ENCODE measurements at regions not wholly inside any gene's neighbourhood (a gene's known extent, or its start where the extent isn't known, plus 50 kb on each side); places are given as distances from the start of the nearest gene placed in this dataset.

DNA sequence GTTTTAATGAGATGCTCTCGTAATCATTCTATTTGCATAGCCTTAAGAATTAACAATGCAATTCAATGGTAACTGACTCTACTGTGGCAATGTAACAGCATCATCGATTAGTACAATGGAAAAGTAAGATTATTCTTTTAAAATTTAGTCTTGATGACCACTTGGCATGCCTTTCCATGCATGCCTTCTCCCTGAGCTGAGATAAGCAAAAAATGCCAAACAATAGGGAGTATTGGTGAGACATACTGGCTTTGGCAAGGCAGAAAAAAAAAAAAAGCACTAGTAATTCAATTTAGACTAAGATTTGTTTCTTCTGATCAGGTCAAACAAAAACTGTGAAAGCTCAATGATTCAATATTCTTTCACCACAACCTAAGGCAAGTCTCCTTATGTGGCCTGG is 110.8 kb upstream of the TRIB2 start:
- H3K9me3 Mint-ChIP-seq (ENCODE audit: insufficient read depth) = no peaks in the 10 kb centered on the region
- Histone ChIP-seq H3K4me2 (replicated peaks; ENCODE audit: low read depth, low read length, poor library complexity, severe bottlenecking) (no peak overlapping the region), H3K4me3 (ENCODE audit: control extremely low read depth in 1 of 5, extremely low read depth in 1 of 5, insufficient read depth in 1 of 5, low read depth in 2 of 5, low read length in 4 of 5) (no peak overlapping the region), H3K9ac (ENCODE audit: low read length) (no peak overlapping the region), H3K36me3 (replicated peaks in 1 of 2; ENCODE audit: control extremely low read depth in 1 of 2, control insufficient read depth in 1 of 2, extremely low read depth in 1 of 2, insufficient read depth in 2 of 2, low read length in 1 of 2) (no peaks in the 10 kb centered on the region), H3K27ac (ENCODE audit: low read length in 2 of 2) (no peak overlapping the region), H3K79me2 (ENCODE audit: control insufficient read depth, insufficient read depth, low read length) (no peaks in the 10 kb centered on the region), H3K9me3 (ENCODE audit: control extremely low read depth in 1 of 3, control insufficient read depth in 2 of 3, insufficient read depth in 1 of 3, low read length in 2 of 3) (peaks cover 2 to 7% (median 3%) of the 10 kb centered on the region in 3 donors), H3K27me3 (replicated peaks in 1 of 4; ENCODE audit: control extremely low read depth in 1 of 4, control insufficient read depth in 3 of 4, insufficient read depth in 4 of 4, low read length in 3 of 4) (peaks cover 0 to 10% (median 2%) of the 10 kb centered on the region in 4 experiments), H4K20me1 (ENCODE audit: control insufficient read depth, insufficient read depth, low read length, poor library complexity, severe bottlenecking) (no peaks in the 10 kb centered on the region), H3K4me1 (ENCODE audit: control insufficient read depth in 2 of 2, insufficient read depth in 2 of 2, low read length in 2 of 2) (no peaks in the 10 kb centered on the region), H2AFZ (ENCODE audit: insufficient read depth, low read depth, low read length, poor library complexity, severe bottlenecking) (no peak overlapping the region)
- peaks cover 24% of the 10 kb centered on the region for H3K27me3 Mint-ChIP-seq
- peaks cover 3% of the 10 kb centered on the region for H3K4me1 Mint-ChIP-seq
- no peak overlapping the region for H3K4me3 Mint-ChIP-seq
- no CpG with 5 or more reads among the region's 2 CpGs for WGBS (ENCODE audit: insufficient coverage)
- ChIA-PET CTCF (interaction anchor here (1.4 kb wide), 1 partner anchor 325 kb away, joined by 3 read pairs; no protein-coding TSS in a partner anchor), POLR2A (no interaction called here)
- no peak for DNase-seq
- intact Hi-C loops (cut with micrococcal nuclease) = no loop called here
- TF ChIP-seq CTCF (IDR thresholded peaks at IDR 0.05) (no peak), EZH2 (IDR thresholded peaks at IDR 0.05; ENCODE audit: borderline replicate concordance, insufficient read depth, low read depth, low read length, poor library complexity, severe bottlenecking) (no peak)
- no peak overlapping the region for H3K27ac Mint-ChIP-seq
- ATAC-seq (ENCODE audit: low read depth) = no peak

- DNase-seq (no peak), ATAC-seq (ENCODE audit: low read depth) (no peak)
- Mint-ChIP-seq H3K9me3 (ENCODE audit: insufficient read depth) (no peaks in the 10 kb centered on the region), H3K27me3 (peaks cover 24% of the 10 kb centered on the region), H3K27ac (no peak overlapping the region), H3K4me3 (no peak overlapping the region), H3K4me1 (peaks cover 3% of the 10 kb centered on the region)
- no peaks in the 10 kb centered on the region for H3K79me2 ChIP-seq (ENCODE audit: control insufficient read depth, insufficient read depth, low read length)
- peaks cover 2 to 7% (median 3%) of the 10 kb centered on the region in 3 donors for H3K9me3 ChIP-seq (ENCODE audit: control extremely low read depth in 1 of 3, control insufficient read depth in 2 of 3, insufficient read depth in 1 of 3, low read length in 2 of 3)
- no peak overlapping the region for H3K27ac ChIP-seq (ENCODE audit: low read length in 2 of 2)
- H3K36me3 ChIP-seq (replicated peaks in 1 of 2; ENCODE audit: control extremely low read depth in 1 of 2, control insufficient read depth in 1 of 2, extremely low read depth in 1 of 2, insufficient read depth in 2 of 2, low read length in 1 of 2) = no peaks in the 10 kb centered on the region
- no peak overlapping the region for H2AFZ ChIP-seq (ENCODE audit: insufficient read depth, low read depth, low read length, poor library complexity, severe bottlenecking)
- no peaks in the 10 kb centered on the region for H3K4me1 ChIP-seq (ENCODE audit: control insufficient read depth in 2 of 2, insufficient read depth in 2 of 2, low read length in 2 of 2)
- no peak for TF ChIP-seq CTCF (IDR thresholded peaks at IDR 0.05)
- TF ChIP-seq EZH2 (IDR thresholded peaks at IDR 0.05; ENCODE audit: borderline replicate concordance, insufficient read depth, low read depth, low read length, poor library complexity, severe bottlenecking) = no peak
- CTCF ChIA-PET = interaction anchor here (1.4 kb wide), 1 partner anchor 325 kb away, joined by 3 read pairs; no protein-coding TSS in a partner anchor
- no peaks in the 10 kb centered on the region for H4K20me1 ChIP-seq (ENCODE audit: control insufficient read depth, insufficient read depth, low read length, poor library complexity, severe bottlenecking)
- 64% methylated on average over 3 of the region's 5 CpGs for WGBS (ENCODE audit: insufficient coverage)
- H3K27me3 ChIP-seq (replicated peaks in 1 of 4; ENCODE audit: control extremely low read depth in 1 of 4, control insufficient read depth in 3 of 4, insufficient read depth in 4 of 4, low read length in 3 of 4) = peaks cover 0 to 10% (median 2%) of the 10 kb centered on the region in 4 experiments
- no peak overlapping the region for H3K9ac ChIP-seq (ENCODE audit: low read length)
- H3K4me2 ChIP-seq (replicated peaks; ENCODE audit: low read depth, low read length, poor library complexity, severe bottlenecking) = no peak overlapping the region
- no peak overlapping the region for H3K4me3 ChIP-seq (ENCODE audit: control extremely low read depth in 1 of 5, extremely low read depth in 1 of 5, insufficient read depth in 1 of 5, low read depth in 2 of 5, low read length in 4 of 5)
- POLR2A ChIA-PET = no interaction called here
- intact Hi-C loops (cut with micrococcal nuclease) = no loop called here
Observed at GRCh38 chr2:12606472-12607000, 110.2 kb upstream of the TRIB2 start.

Measured in B cell (primary cell).